ENCODE measurements at regions not wholly inside any gene's neighbourhood (a gene's known extent, or its start where the extent isn't known, plus 50 kb on each side); places are given as distances from the start of the nearest gene placed in this dataset.

DNA sequence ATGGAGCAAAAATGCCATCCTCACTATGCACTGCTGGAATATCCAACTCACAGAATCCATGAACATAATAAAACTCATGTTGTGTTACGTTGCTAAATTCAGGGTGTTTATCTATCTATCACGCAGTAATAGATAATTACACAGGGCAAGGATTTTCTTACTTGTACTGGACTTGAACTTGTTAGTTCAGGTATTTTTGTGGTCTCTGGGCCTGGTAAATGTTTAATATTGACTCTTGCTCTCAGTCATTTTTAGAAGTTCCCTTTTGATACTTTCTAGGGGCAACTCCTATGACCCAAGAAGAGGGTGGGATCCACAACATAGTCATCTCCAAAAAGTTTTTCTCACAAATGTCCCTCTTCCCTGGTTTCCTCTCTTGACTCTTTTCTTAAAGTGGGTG, 522.4 kb upstream of the IGFBP7 start:
- Histone ChIP-seq H3K4me1 (ENCODE audit: control insufficient read depth, insufficient read depth, low read length) (no peaks in the 10 kb centered on the region), H3K27me3 (ENCODE audit: control insufficient read depth, insufficient read depth, low read length, poor library complexity, severe bottlenecking) (no peaks in the 10 kb centered on the region), H3K9me3 (ENCODE audit: control insufficient read depth, low read length) (no peaks in the 10 kb centered on the region), H3K36me3 (ENCODE audit: control insufficient read depth, insufficient read depth, low read length) (no peaks in the 10 kb centered on the region), H3K4me3 (ENCODE audit: insufficient read depth, low read depth, low read length) (no peak overlapping the region), H3K27ac (ENCODE audit: insufficient read depth, low read depth, low read length, poor library complexity, severe bottlenecking) (no peak overlapping the region)
- 92 to 100% methylated on average over 2 of the region's 2 CpGs for WGBS, 2 experiments

DNA sequence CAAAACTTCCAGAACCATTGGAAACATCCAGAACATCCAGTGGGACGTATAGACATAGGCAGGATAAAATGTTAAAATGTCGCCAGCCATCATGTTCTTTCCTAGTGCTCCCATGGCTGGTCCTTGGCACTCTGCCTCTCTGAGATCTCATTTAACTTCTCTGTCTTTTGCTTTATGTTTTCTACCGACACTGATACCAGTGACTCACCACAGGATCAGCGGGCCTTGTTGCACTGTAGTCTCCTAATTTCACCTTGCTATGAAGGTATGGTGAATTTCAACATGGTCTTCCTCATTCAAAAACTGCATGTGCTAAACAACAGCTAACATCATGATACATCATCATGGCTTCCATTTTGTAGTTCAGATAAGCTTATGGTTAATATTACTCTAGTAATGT, 521.0 kb upstream of the IGFBP7 start:
- 91 to 95% methylated on average over 4 of the region's 4 CpGs for WGBS, 2 experiments
- no peak overlapping the region for H3K4me3 ChIP-seq (ENCODE audit: insufficient read depth, low read depth, low read length)
- no peaks in the 10 kb centered on the region for H3K4me1 ChIP-seq (ENCODE audit: control insufficient read depth, insufficient read depth, low read length)
- no peaks in the 10 kb centered on the region for H3K9me3 ChIP-seq (ENCODE audit: control insufficient read depth, low read length)
- no peak overlapping the region for H3K27ac ChIP-seq (ENCODE audit: insufficient read depth, low read depth, low read length, poor library complexity, severe bottlenecking)
- no peaks in the 10 kb centered on the region for H3K27me3 ChIP-seq (ENCODE audit: control insufficient read depth, insufficient read depth, low read length, poor library complexity, severe bottlenecking)
- H3K36me3 ChIP-seq (ENCODE audit: control insufficient read depth, insufficient read depth, low read length), result no peaks in the 10 kb centered on the region

DNA sequence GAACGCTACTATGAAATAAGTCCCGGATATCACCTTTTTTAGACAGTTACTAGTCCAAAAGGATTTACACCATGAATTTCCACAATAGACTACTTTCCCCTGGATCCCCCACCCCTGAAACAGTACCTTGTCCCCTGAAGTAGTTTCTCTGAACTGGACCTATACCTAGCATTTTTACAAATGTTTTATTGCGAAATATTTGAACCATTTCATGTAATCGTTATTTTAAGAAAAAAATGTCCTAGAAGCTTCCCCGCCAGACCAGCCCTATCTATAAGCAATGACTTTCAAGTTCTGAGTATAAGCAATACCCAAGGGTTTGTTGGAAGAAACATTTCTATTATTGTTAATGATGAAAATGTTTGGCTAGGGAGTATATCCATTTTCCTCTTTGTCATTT, 517.8 kb upstream of the IGFBP7 start:
- no peaks in the 10 kb centered on the region for H3K36me3 ChIP-seq (ENCODE audit: control insufficient read depth, insufficient read depth, low read length)

DNA sequence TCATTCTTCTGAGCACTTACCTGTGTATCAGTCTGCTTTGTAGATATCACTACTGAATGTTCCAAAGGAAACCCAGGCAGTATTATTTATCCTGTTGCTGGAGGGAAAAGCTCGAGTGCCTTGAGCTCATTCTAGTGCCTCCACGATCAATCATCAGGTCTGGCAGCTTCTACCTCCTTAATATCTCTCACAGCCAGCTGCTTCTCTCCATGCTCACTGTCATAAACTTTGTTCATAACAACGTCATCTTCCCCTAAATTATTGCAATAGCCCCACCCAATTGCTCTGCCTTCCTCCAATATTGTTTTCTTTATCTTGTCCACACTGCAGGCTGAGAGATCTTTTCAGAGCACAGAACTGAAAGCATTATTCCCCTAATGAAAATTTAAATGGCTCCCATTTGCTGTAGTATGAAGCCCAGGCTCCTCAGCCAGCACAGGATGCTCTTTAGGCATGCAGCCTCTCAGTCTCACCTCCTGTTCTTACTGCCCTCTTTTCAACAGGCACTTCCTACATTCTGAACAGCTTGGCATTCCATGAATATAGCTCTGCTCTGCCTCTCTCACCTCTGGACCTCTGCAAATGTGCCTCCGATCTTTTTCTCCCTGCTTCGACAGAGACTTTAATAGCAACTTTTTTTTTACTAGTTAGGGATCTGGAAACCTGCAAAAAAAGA, 504.2 kb upstream of the IGFBP7 start:
- Histone ChIP-seq H3K4me3 (ENCODE audit: insufficient read depth, low read depth, low read length) (no peak overlapping the region), H3K4me1 (ENCODE audit: control insufficient read depth, insufficient read depth, low read length) (no peaks in the 10 kb centered on the region), H3K27me3 (ENCODE audit: control insufficient read depth, insufficient read depth, low read length, poor library complexity, severe bottlenecking) (no peaks in the 10 kb centered on the region), H3K9me3 (ENCODE audit: control insufficient read depth, low read length) (no peaks in the 10 kb centered on the region), H3K36me3 (ENCODE audit: control insufficient read depth, insufficient read depth, low read length) (no peaks in the 10 kb centered on the region), H3K27ac (ENCODE audit: insufficient read depth, low read depth, low read length, poor library complexity, severe bottlenecking) (no peak overlapping the region)
- 93% methylated on average over 5 of the region's 5 CpGs for WGBS, 2 experiments

More for the DNA sequence above, 517.8 kb upstream of the IGFBP7 start:
- Histone ChIP-seq H3K4me1 (ENCODE audit: control insufficient read depth, insufficient read depth, low read length) (no peaks in the 10 kb centered on the region), H3K9me3 (ENCODE audit: control insufficient read depth, low read length) (no peaks in the 10 kb centered on the region), H3K27ac (ENCODE audit: insufficient read depth, low read depth, low read length, poor library complexity, severe bottlenecking) (no peak overlapping the region), H3K4me3 (ENCODE audit: insufficient read depth, low read depth, low read length) (no peak overlapping the region), H3K27me3 (ENCODE audit: control insufficient read depth, insufficient read depth, low read length, poor library complexity, severe bottlenecking) (no peaks in the 10 kb centered on the region)
- WGBS, 2 experiments, result 95 to 99% methylated on average over 5 of the region's 5 CpGs

DNA sequence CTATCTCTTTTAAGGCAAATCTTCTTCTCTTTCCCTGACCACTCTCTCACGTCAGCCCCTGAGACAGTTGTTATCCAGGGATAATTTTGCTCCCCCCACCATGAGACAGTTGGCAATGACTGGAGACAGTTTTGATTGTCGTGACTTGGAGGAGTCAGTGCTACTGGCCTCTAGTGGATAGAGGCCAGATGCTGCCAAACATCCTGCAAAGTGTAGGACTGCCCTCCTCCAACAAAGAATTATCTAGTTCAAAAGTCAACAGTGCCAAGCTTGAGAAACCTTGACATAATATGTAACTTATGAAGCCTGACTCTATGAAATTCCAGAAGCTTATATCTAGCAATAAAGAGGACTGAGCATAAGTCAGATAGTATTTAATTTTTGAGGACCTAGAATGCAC, 502.1 kb upstream of the IGFBP7 start:
- Histone ChIP-seq H3K9me3 (ENCODE audit: control insufficient read depth, low read length) (no peaks in the 10 kb centered on the region), H3K27ac (ENCODE audit: insufficient read depth, low read depth, low read length, poor library complexity, severe bottlenecking) (no peak overlapping the region), H3K36me3 (ENCODE audit: control insufficient read depth, insufficient read depth, low read length) (no peaks in the 10 kb centered on the region), H3K4me3 (ENCODE audit: insufficient read depth, low read depth, low read length) (no peak overlapping the region), H3K4me1 (ENCODE audit: control insufficient read depth, insufficient read depth, low read length) (peaks cover 4% of the 10 kb centered on the region), H3K27me3 (ENCODE audit: control insufficient read depth, insufficient read depth, low read length, poor library complexity, severe bottlenecking) (no peaks in the 10 kb centered on the region)
- WGBS, 2 experiments, result 44 to 48% methylated on average over 2 of the region's 2 CpGs

DNA sequence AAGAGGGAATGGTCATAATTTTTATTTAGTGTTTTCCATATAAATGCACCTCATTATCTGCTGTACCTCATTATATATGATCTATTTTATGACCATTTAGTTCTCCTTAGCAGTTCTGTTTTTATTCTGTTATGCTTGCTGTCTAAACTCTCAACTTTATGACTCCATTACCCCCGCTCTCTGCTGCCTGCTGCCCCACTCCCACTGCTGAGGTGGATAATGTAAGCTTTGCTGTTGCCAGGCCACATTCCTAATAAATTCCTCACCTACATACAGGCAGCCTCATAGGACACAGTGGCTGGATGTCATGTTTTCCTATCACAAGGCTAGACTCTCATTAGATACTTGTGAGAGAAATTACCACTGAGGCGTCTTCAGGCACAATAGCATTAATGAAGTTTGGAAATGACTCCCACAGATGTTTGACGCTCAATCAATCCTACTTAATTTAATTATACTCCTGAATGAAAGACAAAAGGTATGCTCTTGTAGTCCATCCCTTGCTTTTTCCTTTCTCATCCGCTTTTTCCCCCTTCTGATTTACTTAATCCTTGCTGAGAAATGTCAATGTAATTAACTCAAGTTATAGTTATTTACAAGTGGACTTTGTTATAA, 497.5 kb upstream of the IGFBP7 start:
- WGBS, 2 experiments, result 82 to 91% methylated on average over 3 to 4 of the region's 4 CpGs
- H3K4me3 ChIP-seq (ENCODE audit: insufficient read depth, low read depth, low read length), result no peak overlapping the region
- no peaks in the 10 kb centered on the region for H3K9me3 ChIP-seq (ENCODE audit: control insufficient read depth, low read length)

DNA sequence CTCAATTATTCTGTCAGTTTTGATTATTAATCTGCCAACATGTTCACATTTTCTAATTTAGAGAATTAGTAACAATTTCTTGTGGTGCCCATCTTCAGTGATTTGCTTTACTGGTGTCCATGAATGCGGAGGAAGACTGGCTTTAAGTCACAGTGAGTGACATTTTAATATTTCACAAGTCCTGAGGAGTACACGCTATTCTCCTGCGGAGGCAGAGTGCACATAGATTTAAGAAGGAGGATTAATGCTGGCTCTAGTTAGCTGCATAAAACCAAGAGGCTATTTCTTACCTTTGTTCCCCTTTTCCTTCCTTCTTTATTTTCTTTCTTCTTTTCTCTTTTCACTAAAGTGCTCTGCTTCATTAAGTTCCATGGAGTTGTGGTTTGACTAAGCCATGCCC, 495.2 kb upstream of the IGFBP7 start:
- Histone ChIP-seq H3K27ac (ENCODE audit: insufficient read depth, low read depth, low read length, poor library complexity, severe bottlenecking) (no peak overlapping the region), H3K4me1 (ENCODE audit: control insufficient read depth, insufficient read depth, low read length) (peaks cover 4% of the 10 kb centered on the region), H3K27me3 (ENCODE audit: control insufficient read depth, insufficient read depth, low read length, poor library complexity, severe bottlenecking) (no peaks in the 10 kb centered on the region), H3K36me3 (ENCODE audit: control insufficient read depth, insufficient read depth, low read length) (no peaks in the 10 kb centered on the region), H3K9me3 (ENCODE audit: control insufficient read depth, low read length) (no peaks in the 10 kb centered on the region), H3K4me3 (ENCODE audit: insufficient read depth, low read depth, low read length) (no peak overlapping the region)
- WGBS, 2 experiments, result 95 to 98% methylated on average over 3 of the region's 3 CpGs

More for the DNA sequence above, 497.5 kb upstream of the IGFBP7 start:
- Histone ChIP-seq H3K27ac (ENCODE audit: insufficient read depth, low read depth, low read length, poor library complexity, severe bottlenecking) (no peak overlapping the region), H3K4me1 (ENCODE audit: control insufficient read depth, insufficient read depth, low read length) (peaks cover 4% of the 10 kb centered on the region), H3K36me3 (ENCODE audit: control insufficient read depth, insufficient read depth, low read length) (no peaks in the 10 kb centered on the region), H3K27me3 (ENCODE audit: control insufficient read depth, insufficient read depth, low read length, poor library complexity, severe bottlenecking) (no peaks in the 10 kb centered on the region)

DNA sequence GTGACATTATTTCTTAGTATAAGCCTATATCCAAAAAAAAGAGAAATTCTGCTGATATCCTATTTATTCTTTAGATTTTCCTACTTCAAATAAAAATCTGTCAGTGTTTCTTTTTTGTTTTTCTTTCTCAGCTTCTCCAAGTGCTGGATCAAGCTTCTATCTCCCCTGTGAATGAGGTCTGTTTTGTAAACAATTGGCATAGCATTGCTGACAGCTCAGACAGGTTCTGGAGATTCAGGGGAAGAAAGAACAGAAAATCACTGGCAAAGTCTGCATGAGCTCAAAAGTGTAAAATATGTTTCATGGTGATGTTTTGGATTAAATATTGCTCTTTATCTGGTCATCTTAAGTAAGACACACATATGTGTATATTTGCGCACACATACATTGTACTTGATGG, 492.0 kb upstream of the IGFBP7 start:
- Histone ChIP-seq H3K4me3 (ENCODE audit: insufficient read depth, low read depth, low read length) (no peak overlapping the region), H3K27me3 (ENCODE audit: control insufficient read depth, insufficient read depth, low read length, poor library complexity, severe bottlenecking) (no peaks in the 10 kb centered on the region), H3K36me3 (ENCODE audit: control insufficient read depth, insufficient read depth, low read length) (no peaks in the 10 kb centered on the region), H3K9me3 (ENCODE audit: control insufficient read depth, low read length) (no peaks in the 10 kb centered on the region), H3K27ac (ENCODE audit: insufficient read depth, low read depth, low read length, poor library complexity, severe bottlenecking) (no peak overlapping the region), H3K4me1 (ENCODE audit: control insufficient read depth, insufficient read depth, low read length) (no peaks in the 10 kb centered on the region)
- 100% methylated on average over 1 of the region's 1 CpG; no CpG with 5 or more reads in 1 of the 2 experiments for WGBS, 2 experiments

DNA sequence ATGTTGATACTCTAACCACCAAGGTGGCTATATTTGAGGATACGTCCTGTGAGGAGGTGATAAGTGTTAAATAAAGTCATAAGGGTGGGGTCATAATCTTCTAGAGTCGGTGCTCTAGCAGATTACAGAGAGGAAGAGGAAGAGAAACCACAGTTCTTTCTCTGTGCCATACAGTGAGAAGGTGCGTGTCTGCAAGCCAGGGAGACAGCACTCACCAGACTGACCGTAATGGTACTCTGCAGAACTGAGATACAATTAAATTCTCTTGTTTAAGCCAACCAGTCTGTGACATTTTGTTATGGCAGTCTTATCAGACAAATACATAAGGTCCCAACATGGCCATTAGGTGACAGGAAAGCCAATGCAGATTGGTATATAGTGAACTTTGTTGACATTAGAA, 480.9 kb upstream of the IGFBP7 start:
- Histone ChIP-seq H3K9me3 (ENCODE audit: control insufficient read depth, low read length) (no peaks in the 10 kb centered on the region), H3K27me3 (ENCODE audit: control insufficient read depth, insufficient read depth, low read length, poor library complexity, severe bottlenecking) (no peaks in the 10 kb centered on the region), H3K36me3 (ENCODE audit: control insufficient read depth, insufficient read depth, low read length) (no peaks in the 10 kb centered on the region), H3K4me1 (ENCODE audit: control insufficient read depth, insufficient read depth, low read length) (no peaks in the 10 kb centered on the region), H3K27ac (ENCODE audit: insufficient read depth, low read depth, low read length, poor library complexity, severe bottlenecking) (no peak overlapping the region), H3K4me3 (ENCODE audit: insufficient read depth, low read depth, low read length) (no peak overlapping the region)
- 76 to 87% methylated on average over 4 of the region's 4 CpGs for WGBS, 2 experiments

DNA sequence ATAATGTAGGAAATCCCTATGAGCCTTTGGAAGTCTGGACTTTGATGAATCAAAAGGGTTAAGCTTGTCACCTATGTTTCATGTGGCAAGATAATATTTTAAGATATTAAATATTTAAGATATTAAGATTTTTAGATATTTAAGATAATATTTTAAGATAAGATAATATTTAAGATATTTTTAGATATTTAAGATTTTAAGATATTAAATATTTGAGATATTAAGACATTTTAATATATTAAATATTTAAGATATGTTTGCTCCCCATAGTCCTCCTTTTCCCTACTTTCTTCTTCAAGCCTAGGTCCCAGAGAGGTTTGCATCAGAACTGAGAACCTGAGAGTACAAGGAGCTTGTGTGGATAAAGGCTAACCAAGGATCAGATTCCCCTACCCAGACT, 478.4 kb upstream of the IGFBP7 start:
- Histone ChIP-seq H3K27ac (ENCODE audit: insufficient read depth, low read depth, low read length, poor library complexity, severe bottlenecking) (no peak overlapping the region), H3K4me3 (ENCODE audit: insufficient read depth, low read depth, low read length) (no peak overlapping the region), H3K4me1 (ENCODE audit: control insufficient read depth, insufficient read depth, low read length) (no peaks in the 10 kb centered on the region), H3K27me3 (ENCODE audit: control insufficient read depth, insufficient read depth, low read length, poor library complexity, severe bottlenecking) (no peaks in the 10 kb centered on the region), H3K9me3 (ENCODE audit: control insufficient read depth, low read length) (no peaks in the 10 kb centered on the region), H3K36me3 (ENCODE audit: control insufficient read depth, insufficient read depth, low read length) (no peaks in the 10 kb centered on the region)

Data from ectodermal cell (in vitro differentiated cells).